ENCODE measurements at regions not wholly inside any gene's neighbourhood (a gene's known extent, or its start where the extent isn't known, plus 50 kb on each side); places are given as distances from the start of the nearest gene placed in this dataset.

DNA sequence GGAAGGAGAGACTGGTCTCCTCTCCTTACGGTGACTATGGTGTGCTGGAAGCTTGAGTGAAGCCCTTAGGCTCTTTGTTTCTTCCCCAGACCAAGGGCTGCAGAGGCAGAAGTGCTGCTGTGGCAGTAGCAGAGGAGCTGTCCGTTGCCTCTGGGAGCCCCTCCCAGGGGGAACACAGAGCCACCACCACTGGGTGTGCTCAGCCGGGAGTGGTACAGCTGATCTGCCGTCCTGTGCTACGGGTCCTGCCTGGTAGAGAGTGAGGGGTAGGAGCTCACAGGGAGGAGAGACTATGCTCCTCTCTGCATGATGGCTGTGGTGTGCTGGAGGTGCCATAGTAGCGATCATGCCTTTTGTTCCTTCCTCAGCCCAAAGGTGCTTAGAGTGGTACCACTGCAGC, 318.7 kb downstream of the DOK5 start:
- TF ChIP-seq POLR2A (IDR thresholded peaks at IDR 0.05): no peak
- TF ChIP-seq, protein P1, sequence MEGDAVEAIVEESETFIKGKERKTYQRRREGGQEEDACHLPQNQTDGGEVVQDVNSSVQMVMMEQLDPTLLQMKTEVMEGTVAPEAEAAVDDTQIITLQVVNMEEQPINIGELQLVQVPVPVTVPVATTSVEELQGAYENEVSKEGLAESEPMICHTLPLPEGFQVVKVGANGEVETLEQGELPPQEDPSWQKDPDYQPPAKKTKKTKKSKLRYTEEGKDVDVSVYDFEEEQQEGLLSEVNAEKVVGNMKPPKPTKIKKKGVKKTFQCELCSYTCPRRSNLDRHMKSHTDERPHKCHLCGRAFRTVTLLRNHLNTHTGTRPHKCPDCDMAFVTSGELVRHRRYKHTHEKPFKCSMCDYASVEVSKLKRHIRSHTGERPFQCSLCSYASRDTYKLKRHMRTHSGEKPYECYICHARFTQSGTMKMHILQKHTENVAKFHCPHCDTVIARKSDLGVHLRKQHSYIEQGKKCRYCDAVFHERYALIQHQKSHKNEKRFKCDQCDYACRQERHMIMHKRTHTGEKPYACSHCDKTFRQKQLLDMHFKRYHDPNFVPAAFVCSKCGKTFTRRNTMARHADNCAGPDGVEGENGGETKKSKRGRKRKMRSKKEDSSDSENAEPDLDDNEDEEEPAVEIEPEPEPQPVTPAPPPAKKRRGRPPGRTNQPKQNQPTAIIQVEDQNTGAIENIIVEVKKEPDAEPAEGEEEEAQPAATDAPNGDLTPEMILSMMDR (IDR thresholded peaks at IDR 0.05 in 8 of 11, conservative IDR thresholded peaks at IDR 0.05 in 3 of 11): no peak

Measured in spleen (tissue), 7 donors.